ENCODE measurements at regions not wholly inside any gene's neighbourhood (a gene's known extent, or its start where the extent isn't known, plus 50 kb on each side); places are given as distances from the start of the nearest gene placed in this dataset.

DNA sequence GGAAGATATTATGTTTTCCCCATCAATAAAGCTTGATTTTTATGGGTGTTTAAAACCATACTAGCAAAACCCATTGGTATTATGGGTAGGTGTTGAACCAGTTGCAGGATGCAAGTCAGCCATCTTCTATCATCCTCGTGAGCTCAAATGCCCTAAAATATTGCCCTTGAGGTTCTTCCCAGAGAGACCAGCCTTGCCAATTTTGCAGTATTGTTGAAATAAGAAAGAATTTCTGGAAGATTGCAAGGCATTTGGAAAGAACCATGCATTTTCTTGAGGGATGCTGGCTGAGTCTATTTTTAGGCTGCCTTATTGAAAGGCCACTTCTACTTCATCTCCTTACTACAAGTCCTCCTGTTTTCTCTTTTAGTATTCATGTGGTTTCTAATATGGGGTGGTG lies 60.9 kb upstream of the SOD3 start:
- Histone ChIP-seq H3K36me3 (ENCODE audit: control insufficient read depth, insufficient read depth, low read length) (no peaks in the 10 kb centered on the region), H3K4me3 (replicated peaks; ENCODE audit: low read depth, low read length) (no peak overlapping the region), H3K27me3 (replicated peaks; ENCODE audit: control insufficient read depth, insufficient read depth, low read length) (no peaks in the 10 kb centered on the region)
- TF ChIP-seq, protein P1, sequence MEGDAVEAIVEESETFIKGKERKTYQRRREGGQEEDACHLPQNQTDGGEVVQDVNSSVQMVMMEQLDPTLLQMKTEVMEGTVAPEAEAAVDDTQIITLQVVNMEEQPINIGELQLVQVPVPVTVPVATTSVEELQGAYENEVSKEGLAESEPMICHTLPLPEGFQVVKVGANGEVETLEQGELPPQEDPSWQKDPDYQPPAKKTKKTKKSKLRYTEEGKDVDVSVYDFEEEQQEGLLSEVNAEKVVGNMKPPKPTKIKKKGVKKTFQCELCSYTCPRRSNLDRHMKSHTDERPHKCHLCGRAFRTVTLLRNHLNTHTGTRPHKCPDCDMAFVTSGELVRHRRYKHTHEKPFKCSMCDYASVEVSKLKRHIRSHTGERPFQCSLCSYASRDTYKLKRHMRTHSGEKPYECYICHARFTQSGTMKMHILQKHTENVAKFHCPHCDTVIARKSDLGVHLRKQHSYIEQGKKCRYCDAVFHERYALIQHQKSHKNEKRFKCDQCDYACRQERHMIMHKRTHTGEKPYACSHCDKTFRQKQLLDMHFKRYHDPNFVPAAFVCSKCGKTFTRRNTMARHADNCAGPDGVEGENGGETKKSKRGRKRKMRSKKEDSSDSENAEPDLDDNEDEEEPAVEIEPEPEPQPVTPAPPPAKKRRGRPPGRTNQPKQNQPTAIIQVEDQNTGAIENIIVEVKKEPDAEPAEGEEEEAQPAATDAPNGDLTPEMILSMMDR (IDR thresholded peaks at IDR 0.05; ENCODE audit: insufficient read depth, low read length, poor library complexity, severe bottlenecking): no peak
- DNase-seq (ENCODE audit: extremely low read depth, insufficient read length): no peak

DNA sequence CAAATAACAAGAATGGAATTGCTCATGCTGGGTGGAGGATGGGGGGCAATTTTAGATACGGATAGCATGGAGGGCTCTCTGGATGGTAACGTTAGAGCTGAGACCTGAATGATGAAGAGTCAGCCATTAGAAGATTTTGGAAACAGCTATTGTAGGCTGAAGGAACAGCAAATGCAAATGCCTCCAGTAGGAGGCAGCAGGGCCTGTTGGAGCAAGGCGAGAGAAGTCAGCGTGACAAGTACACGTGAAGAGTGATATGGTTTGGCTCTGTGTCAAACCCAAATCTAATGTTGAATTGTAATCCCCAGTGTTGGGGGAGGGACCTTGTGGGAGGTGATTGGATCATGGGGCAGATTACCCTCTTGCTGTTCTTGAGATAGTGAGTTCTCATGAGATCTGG lies 59.3 kb upstream of the SOD3 start:
- TF ChIP-seq, protein P1 (IDR thresholded peaks at IDR 0.05; ENCODE audit: insufficient read depth, low read length, poor library complexity, severe bottlenecking): peak; percentile 49
- Histone ChIP-seq H3K27me3 (replicated peaks; ENCODE audit: control insufficient read depth, insufficient read depth, low read length) (no peaks in the 10 kb centered on the region), H3K36me3 (ENCODE audit: control insufficient read depth, insufficient read depth, low read length) (no peaks in the 10 kb centered on the region), H3K4me3 (replicated peaks; ENCODE audit: low read depth, low read length) (no peak overlapping the region)
- no peak for DNase-seq (ENCODE audit: extremely low read depth, insufficient read length)

DNA sequence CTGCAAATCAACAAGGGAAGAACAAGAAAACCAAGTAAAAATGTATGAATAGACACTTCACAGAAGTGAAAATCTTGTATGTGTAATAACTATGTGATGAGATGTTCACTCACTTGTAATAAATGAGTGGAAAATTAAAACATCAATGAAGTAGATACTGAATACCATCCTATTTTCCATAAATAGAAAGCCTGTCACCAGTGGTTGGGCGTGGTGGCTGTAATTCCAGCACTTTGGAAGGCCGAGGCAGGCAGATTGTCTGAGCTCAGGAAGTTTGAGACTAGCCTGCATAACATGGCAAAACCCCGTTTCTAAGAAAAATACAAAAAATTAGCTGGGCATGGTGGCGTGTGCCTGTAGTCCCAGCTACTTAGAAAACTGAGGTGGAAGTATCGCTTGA lies 53.5 kb upstream of the SOD3 start:
- no peak overlapping the region for H3K4me3 ChIP-seq (replicated peaks; ENCODE audit: low read depth, low read length)
- TF ChIP-seq, protein P1 (IDR thresholded peaks at IDR 0.05; ENCODE audit: insufficient read depth, low read length, poor library complexity, severe bottlenecking): no peak
- H3K36me3 ChIP-seq (ENCODE audit: control insufficient read depth, insufficient read depth, low read length): no peaks in the 10 kb centered on the region
- no peak for DNase-seq (ENCODE audit: extremely low read depth, insufficient read length)
- H3K27me3 ChIP-seq (replicated peaks; ENCODE audit: control insufficient read depth, insufficient read depth, low read length): no peaks in the 10 kb centered on the region; the same call in 1 of the 2 replicates

DNA sequence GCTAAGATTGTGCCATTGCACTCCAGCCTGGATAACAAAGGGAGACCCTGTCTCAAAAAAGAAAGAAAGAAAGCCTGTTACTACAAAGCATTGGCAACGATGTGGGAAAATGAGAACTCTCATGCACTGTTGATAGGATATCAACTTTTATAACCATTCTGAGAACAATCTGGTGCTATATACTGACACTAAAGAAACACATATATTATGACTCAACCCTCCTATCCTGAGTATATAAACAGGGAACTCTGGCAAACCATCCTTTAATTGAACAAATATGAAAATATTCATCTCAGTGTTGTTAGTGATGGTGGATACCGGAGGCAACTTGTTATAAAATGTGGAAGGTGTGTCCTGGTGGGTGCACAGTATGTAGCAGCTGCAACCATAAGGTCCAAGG lies 53.0 kb upstream of the SOD3 start:
- no peaks in the 10 kb centered on the region; the same call in 1 of the 2 replicates for H3K27me3 ChIP-seq (replicated peaks; ENCODE audit: control insufficient read depth, insufficient read depth, low read length)
- TF ChIP-seq, protein P1 (IDR thresholded peaks at IDR 0.05; ENCODE audit: insufficient read depth, low read length, poor library complexity, severe bottlenecking): no peak
- DNase-seq (ENCODE audit: extremely low read depth, insufficient read length): no peak
- H3K36me3 ChIP-seq (ENCODE audit: control insufficient read depth, insufficient read depth, low read length): no peaks in the 10 kb centered on the region
- no peak overlapping the region for H3K4me3 ChIP-seq (replicated peaks; ENCODE audit: low read depth, low read length)

DNA sequence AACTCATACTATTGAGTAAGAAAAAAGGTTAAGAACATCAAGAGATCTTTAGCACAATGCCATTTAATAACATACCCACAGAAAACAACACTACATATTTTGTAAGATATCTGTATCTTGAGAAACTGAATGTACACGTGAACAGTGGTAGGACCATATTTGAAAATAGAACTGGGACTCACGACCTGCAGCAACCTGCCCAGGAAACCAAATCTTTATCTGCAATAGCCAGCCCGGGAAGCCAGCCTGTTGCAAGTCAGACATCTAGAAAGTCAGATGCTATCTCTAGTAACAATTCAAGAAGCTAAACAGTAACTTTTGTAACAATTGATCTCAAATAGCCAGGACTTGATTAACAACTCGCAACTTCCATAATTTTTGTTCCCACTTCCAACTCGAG lies 52.6 kb upstream of the SOD3 start:
- Histone ChIP-seq H3K4me3 (replicated peaks; ENCODE audit: low read depth, low read length) (no peak overlapping the region), H3K27me3 (replicated peaks; ENCODE audit: control insufficient read depth, insufficient read depth, low read length) (no peaks in the 10 kb centered on the region; the same call in 1 of the 2 replicates), H3K36me3 (ENCODE audit: control insufficient read depth, insufficient read depth, low read length) (no peaks in the 10 kb centered on the region)
- TF ChIP-seq, protein P1 (IDR thresholded peaks at IDR 0.05; ENCODE audit: insufficient read depth, low read length, poor library complexity, severe bottlenecking): no peak
- DNase-seq (ENCODE audit: extremely low read depth, insufficient read length): no peak

DNA sequence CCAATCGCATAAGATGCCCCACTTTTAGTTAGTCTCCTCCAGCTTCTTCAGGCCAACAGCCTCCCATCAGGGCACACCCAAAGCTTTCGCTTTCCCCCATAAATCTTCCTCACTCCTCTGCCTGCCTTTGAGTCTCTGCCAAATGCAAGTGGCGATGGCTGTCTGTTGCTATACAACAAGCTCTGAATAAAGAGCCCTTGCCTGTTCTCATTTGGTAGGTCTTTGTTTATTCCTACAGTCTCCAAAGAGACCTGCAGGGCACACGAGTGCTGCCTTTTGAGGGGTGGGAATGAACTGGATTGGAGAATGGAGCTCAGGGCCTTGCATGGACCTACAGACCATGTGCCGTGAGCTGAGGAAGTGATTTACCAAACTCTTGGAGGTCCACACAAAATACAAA lies 52.2 kb upstream of the SOD3 start:
- DNase-seq (ENCODE audit: extremely low read depth, insufficient read length): no peak
- H3K36me3 ChIP-seq (ENCODE audit: control insufficient read depth, insufficient read depth, low read length): no peaks in the 10 kb centered on the region
- TF ChIP-seq, protein P1 (IDR thresholded peaks at IDR 0.05; ENCODE audit: insufficient read depth, low read length, poor library complexity, severe bottlenecking): no peak
- no peaks in the 10 kb centered on the region; the same call in 1 of the 2 replicates for H3K27me3 ChIP-seq (replicated peaks; ENCODE audit: control insufficient read depth, insufficient read depth, low read length)
- no peak overlapping the region for H3K4me3 ChIP-seq (replicated peaks; ENCODE audit: low read depth, low read length)
